Prostate gland (tissue), 2 donors: ENCODE measurements at regions not wholly inside any gene's neighbourhood (a gene's known extent, or its start where the extent isn't known, plus 50 kb on each side); places are given as distances from the start of the nearest gene placed in this dataset.

Experiments
- DNase-seq: peaks from one replicate; pipeline ENCODE4 v3.0.0-alpha.2; 2019; ENCODE audit warnings: low spot score
- H3K27ac ChIP-seq, 2 donors: fragments of 200-600 bp; sonication (generic); 2 replicates each; pipeline ENCODE4 v1.5.1; 2017 to 2019
- H3K27me3 ChIP-seq: fragments of 200-600 bp; sonication (generic); replicated peaks from 2 replicates; pipeline ENCODE4 v1.5.1; 2019; ENCODE audit not compliant: insufficient read depth
- H3K36me3 ChIP-seq, 2 donors: fragments of 200-600 bp; sonication (generic); 1 replicate in 1 of 2; 2 replicates in 1 of 2; pipeline versions ENCODE4 v1.5.1 to v1.8.1; 2017 to 2019
- H3K4me1 ChIP-seq: fragments of 200-600 bp; sonication (generic); replicated peaks from 2 replicates; pipeline ENCODE4 v1.5.1; 2019
- H3K4me3 ChIP-seq, 2 donors: fragments of 200-600 bp; sonication (generic); 2 replicates each; pipeline ENCODE4 v1.5.1; 2017 to 2019
- H3K9me3 ChIP-seq: fragments of 200-600 bp; sonication (generic); 2 replicates; pipeline ENCODE4 v1.5.1; 2017
- POLR2A ChIP-seq: fragments of 450-650 bp; IDR thresholded peaks from one replicate; pipeline ENCODE4 v1.6.1; 2016; ENCODE audit warnings: antibody characterized with exemption, mild to moderate bottlenecking
- POLR2AphosphoS5 ChIP-seq: sonication (generic); formaldehyde crosslinking; IDR thresholded peaks from one replicate; pipeline ENCODE4 v1.6.1; 2017; ENCODE audit warnings: antibody characterized with exemption
- WGBS: methylation state at CpG from one replicate; pipeline ENCODE4 v1.1.5; 2018; 5-methylcytosine and 5-hydroxymethylcytosine counted together
- intact Hi-C: fragments of 100-400 bp; cut with DNase I; formaldehyde crosslinking; loops from one replicate; pipeline ENCODE4 v1.14.2; 2022
- TF ChIP-seq, protein P1 (sequence below), 4 experiments: fragments of 200-600 bp in 2 of 4; fragments of 450-650 bp in 2 of 4; sonication (generic) in 2 of 4; IDR thresholded peaks; 1 replicate in 3 of 4; 2 replicates in 1 of 4; pipeline ENCODE4 v1.5.1; 2016 to 2019; ENCODE audit warnings: antibody characterized with exemption in 4 of 4, mild to moderate bottlenecking in 2 of 4, moderate library complexity in 2 of 4

DNA sequence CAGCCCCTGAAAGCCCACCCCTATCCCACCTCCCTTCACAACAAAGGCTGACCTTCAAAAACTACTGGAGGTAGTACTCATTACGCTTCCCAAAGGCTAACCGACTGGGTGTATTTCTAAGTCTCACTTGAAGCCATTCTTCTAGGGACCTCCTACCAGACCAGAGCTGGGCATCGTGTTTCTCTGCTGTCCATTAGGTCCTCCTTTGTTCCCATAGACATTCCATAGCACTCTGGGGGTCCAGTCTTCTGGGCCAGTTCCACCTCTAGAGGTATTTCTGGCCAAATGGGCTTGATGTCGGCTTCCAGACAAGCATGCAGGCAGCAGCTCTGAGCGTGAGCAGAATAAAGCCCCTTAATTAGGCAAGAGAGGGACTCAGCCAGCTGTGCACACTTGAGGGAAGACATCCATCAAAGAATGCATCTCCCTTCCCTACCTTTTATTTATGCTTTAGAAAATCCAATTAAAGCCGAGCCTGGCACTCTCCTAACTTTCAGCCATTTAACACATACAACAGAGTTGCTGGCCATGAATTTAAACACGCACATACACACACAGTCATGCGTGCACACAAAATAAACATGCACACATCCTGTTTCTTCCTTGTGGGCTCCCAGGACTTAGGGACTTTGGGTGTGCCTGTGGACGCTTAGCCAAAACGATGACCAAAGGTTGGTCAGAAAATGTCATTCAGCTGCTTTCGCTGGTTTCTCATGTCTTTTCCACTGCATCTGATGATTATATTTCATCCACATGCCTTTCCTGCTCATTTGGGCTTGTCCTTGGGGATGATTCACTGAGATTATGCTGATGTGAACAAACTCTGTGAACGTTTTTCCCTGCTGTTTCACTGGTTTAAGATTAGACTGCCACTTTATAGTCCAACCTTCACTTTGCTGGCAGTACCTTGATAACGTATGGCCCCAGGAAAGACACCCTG is 362.0 kb upstream of the NFE2L3 start:
- no peak for DNase-seq
- no peaks in the 10 kb centered on the region for H3K4me1 ChIP-seq
- no peak overlapping the region for H3K4me3 ChIP-seq
- H3K9me3 ChIP-seq, result no peaks in the 10 kb centered on the region
- no peaks in the 10 kb centered on the region for H3K36me3 ChIP-seq
- 80% methylated on average over 13 of the region's 13 CpGs for WGBS
- H3K27me3 ChIP-seq, result no peaks in the 10 kb centered on the region
- H3K27ac ChIP-seq, result no peak overlapping the region
- TF ChIP-seq POLR2AphosphoS5 (no peak), POLR2A (no peak)
- TF ChIP-seq, protein P1, sequence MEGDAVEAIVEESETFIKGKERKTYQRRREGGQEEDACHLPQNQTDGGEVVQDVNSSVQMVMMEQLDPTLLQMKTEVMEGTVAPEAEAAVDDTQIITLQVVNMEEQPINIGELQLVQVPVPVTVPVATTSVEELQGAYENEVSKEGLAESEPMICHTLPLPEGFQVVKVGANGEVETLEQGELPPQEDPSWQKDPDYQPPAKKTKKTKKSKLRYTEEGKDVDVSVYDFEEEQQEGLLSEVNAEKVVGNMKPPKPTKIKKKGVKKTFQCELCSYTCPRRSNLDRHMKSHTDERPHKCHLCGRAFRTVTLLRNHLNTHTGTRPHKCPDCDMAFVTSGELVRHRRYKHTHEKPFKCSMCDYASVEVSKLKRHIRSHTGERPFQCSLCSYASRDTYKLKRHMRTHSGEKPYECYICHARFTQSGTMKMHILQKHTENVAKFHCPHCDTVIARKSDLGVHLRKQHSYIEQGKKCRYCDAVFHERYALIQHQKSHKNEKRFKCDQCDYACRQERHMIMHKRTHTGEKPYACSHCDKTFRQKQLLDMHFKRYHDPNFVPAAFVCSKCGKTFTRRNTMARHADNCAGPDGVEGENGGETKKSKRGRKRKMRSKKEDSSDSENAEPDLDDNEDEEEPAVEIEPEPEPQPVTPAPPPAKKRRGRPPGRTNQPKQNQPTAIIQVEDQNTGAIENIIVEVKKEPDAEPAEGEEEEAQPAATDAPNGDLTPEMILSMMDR (IDR thresholded peaks at IDR 0.05), result no peak
- intact Hi-C loops, result loop anchor here (5.0 kb wide), 1 partner anchor 57 kb away; no protein-coding TSS in a partner anchor

DNA sequence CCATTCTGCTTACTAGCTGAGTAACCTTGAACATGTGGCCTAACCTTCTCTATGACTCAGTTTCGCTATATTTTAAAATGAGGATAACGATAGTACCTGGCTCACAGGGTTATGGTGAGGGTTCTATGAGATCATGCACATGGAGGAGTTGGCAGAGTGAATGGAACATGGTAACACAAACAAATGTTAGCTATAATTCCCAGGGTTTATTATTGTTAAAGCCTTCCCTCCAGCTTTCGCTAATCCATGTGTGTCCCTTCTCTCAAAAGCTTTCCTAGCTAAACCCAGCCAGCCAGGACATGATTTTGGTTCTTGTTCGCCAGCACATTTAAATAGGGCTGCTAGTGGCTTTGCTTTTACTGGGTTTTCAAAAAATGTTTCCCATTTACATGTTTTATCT is 361.0 kb upstream of the NFE2L3 start:
- DNase-seq, result no peak
- TF ChIP-seq POLR2A (no peak), POLR2AphosphoS5 (no peak)
- TF ChIP-seq, protein P1 (IDR thresholded peaks at IDR 0.05), result no peak
- Histone ChIP-seq H3K4me1 (no peaks in the 10 kb centered on the region), H3K27ac (no peak overlapping the region), H3K27me3 (no peaks in the 10 kb centered on the region), H3K4me3 (no peak overlapping the region), H3K9me3 (no peaks in the 10 kb centered on the region), H3K36me3 (no peaks in the 10 kb centered on the region)
- WGBS, result 50% methylated on average over 4 of the region's 4 CpGs
- intact Hi-C loops, result loop anchor here (5.0 kb wide), 1 partner anchor 56 kb away; no protein-coding TSS in a partner anchor

DNA sequence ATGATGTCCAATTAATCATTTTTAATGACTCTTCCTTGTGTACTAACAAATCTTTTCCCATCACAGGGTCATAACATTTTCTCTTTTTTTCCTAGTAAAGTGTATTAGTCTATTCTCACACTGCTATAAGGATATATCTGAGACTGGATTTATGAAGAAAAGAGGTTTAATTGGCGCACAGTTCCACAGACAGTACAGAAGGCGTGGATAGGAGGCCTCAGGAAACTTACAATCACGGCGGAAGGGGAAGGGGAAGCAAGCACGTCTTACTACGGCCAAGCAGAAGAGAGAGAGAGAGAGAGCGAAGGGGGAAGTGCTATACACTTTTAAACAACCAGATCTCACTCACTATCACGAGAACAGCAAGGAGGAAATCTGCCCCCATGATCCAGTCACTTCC is 359.4 kb upstream of the NFE2L3 start:
- DNase-seq, result no peak
- H3K27ac ChIP-seq, result no peak overlapping the region
- H3K4me3 ChIP-seq, result no peak overlapping the region
- H3K27me3 ChIP-seq, result no peaks in the 10 kb centered on the region
- no peak for TF ChIP-seq POLR2A
- TF ChIP-seq, protein P1 (IDR thresholded peaks at IDR 0.05), result no peak
- TF ChIP-seq POLR2AphosphoS5, result no peak
- no peaks in the 10 kb centered on the region for H3K9me3 ChIP-seq
- H3K36me3 ChIP-seq, result no peaks in the 10 kb centered on the region
- no peaks in the 10 kb centered on the region for H3K4me1 ChIP-seq
- WGBS, result 92% methylated on average over 8 of the region's 8 CpGs
- intact Hi-C loops, result loop anchor here (5.0 kb wide), 1 partner anchor 55 kb away; no protein-coding TSS in a partner anchor

DNA sequence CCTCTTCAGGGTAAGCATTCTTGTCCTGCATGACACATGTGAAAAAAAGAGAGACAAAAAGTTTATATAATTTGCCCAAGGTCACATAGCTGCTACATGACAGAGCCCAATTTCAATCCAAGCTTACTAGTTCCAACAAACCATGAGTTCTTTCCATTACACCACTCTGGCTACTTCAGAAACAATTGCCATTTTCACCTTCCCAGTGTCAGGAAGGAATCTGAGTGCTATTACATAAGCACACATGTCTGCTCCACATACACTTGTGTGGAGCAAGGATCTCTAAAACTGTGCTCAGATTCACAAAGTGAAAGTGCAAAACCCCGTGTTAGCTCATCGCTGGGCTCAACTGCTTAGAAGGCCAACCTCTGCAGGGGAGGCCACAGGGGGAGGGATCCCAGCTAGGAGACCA is 356.2 kb upstream of the NFE2L3 start:
- Histone ChIP-seq H3K27ac (no peak overlapping the region), H3K9me3 (no peaks in the 10 kb centered on the region), H3K4me3 (no peak overlapping the region), H3K36me3 (no peaks in the 10 kb centered on the region), H3K4me1 (no peaks in the 10 kb centered on the region), H3K27me3 (no peaks in the 10 kb centered on the region)
- intact Hi-C loops, result no loop called here
- WGBS, result 88% methylated on average over 2 of the region's 2 CpGs
- DNase-seq, result no peak
- TF ChIP-seq POLR2A, result no peak
- no peak for TF ChIP-seq POLR2AphosphoS5
- TF ChIP-seq, protein P1 (IDR thresholded peaks at IDR 0.05), result no peak

DNA sequence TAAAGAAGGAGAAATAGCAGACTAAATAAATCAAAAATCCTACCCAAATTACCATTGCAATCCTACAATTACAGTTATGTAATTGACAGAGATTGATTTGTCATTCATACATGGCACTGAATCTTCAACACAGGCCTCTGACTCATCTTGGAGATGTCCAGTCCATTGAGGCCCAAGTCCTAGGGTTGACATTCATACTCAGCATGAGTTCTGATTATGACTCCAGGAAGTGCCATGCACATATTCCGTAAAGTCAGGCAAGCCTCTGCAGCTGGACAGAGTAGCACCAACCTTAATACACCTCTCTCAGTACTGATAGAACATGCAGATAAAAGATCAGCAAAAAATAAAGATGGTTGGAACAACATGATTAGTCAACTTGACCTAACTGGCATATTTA is 353.7 kb upstream of the NFE2L3 start:
- no peaks in the 10 kb centered on the region for H3K27me3 ChIP-seq
- no peak for DNase-seq
- no peaks in the 10 kb centered on the region for H3K36me3 ChIP-seq
- intact Hi-C loops, result no loop called here
- WGBS, result 100% methylated on average over 1 of the region's 1 CpG
- no peaks in the 10 kb centered on the region for H3K9me3 ChIP-seq
- no peak for TF ChIP-seq POLR2A
- TF ChIP-seq, protein P1 (IDR thresholded peaks at IDR 0.05), result no peak
- no peak for TF ChIP-seq POLR2AphosphoS5
- no peak overlapping the region for H3K4me3 ChIP-seq
- no peak overlapping the region for H3K27ac ChIP-seq
- no peaks in the 10 kb centered on the region for H3K4me1 ChIP-seq
